Occipital lobe (tissue), 1 donor: ENCODE measurements at regions not wholly inside any gene's neighbourhood (a gene's known extent, or its start where the extent isn't known, plus 50 kb on each side); places are given as distances from the start of the nearest gene placed in this dataset.

ENCODE experiments used
- DNase-seq: peaks from one replicate; lab custom pipeline; 2025; lab: John Stamatoyannopoulos, UW

DNA sequence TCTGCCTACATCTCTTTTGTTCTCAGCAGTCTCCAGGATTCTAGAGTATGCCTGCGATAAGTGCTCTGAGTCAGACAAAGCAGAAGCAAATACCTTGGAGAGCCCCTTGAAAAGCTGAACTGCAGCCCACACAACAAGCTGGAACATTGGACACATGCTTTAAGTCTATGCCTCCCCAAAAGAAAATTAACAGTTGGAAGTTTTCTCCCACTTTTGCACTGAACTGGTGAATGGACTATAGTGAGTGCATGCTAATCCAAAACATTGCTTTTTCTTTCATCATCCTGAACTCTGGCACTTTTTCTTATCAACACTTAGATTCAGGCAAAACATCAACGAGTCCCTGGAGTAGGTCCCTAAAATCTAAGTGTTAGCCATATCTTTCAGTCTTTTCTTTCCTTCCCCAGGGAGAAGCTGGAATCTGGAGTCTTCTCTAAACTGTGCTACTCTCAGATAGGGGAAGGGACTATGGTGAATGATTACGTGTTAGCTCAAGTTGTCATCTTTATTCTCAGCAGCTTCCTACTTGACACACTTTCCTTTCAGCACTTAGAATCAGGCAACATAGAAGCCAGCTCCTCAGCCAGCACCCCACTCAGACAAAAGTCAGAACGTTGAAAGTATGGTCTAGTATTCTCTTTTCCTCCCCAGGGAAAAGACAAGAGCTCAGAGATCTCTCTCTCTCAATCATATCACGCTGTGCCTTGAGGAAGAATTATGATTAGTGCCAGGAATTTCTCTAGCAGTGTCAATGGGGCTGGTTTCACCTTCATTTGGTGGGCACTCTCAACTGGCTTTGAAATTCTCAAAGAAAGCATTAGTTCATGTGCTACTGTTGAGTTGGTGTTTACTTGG, 811.0 kb upstream of the GJE1 start:
- no peak for DNase-seq

DNA sequence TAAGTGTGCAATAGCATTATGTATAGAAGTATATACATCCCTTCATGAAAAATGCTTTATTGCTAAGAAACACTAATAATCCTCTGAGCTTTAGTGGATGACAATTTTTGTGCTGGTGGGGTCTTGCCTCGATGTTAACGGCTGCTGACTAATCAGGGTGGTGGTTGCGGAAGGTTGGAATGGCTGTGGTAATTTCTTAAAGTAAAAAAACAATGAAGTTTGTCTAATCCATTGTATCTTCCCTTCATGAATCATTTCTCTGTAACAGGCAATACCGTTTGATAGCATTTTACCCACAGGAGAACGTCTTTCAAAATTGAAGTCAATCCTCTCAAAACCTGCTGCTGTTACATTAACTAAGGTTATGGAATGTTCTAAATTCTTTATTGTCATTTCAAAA, 816.5 kb upstream of the GJE1 start:
- no peak for DNase-seq

DNA sequence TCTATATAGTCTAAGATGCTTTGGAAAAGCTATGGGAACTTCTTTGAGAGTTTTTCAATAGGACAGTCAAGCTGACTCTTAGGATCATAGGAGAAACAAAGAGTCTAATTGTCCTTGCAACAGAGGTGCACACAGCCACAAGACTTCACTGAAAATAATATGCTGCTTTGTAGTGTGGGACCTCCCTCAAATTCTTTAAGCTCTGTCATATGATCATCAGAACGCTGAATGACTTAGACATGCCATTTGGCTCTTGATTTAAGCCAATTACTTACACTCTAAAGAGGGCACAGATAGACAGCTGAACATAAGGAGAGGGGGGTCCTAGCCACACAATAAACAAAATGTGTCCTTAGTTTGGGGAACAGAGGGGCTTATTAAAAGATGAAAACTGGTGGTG, 818.7 kb upstream of the GJE1 start:
- no peak for DNase-seq

DNA sequence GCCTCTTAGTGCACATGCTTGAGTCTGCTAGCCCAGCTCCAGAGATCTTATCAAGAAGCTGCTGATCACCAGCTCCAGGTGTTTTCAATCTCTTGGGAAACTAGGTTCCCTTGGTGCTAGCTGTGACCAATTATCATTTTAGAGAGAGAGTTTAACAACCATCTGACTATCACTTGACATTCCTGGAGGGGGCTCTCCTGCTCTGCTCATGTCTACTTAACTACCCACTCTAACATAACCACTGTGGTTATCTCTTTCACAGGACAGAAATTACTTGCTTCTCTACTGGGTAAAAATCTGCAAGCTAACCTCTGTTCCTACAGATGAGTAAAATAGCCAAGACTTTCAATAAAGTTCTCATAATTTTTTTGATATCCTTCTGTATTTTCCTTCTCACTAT, 823.4 kb upstream of the GJE1 start:
- DNase-seq, result no peak

DNA sequence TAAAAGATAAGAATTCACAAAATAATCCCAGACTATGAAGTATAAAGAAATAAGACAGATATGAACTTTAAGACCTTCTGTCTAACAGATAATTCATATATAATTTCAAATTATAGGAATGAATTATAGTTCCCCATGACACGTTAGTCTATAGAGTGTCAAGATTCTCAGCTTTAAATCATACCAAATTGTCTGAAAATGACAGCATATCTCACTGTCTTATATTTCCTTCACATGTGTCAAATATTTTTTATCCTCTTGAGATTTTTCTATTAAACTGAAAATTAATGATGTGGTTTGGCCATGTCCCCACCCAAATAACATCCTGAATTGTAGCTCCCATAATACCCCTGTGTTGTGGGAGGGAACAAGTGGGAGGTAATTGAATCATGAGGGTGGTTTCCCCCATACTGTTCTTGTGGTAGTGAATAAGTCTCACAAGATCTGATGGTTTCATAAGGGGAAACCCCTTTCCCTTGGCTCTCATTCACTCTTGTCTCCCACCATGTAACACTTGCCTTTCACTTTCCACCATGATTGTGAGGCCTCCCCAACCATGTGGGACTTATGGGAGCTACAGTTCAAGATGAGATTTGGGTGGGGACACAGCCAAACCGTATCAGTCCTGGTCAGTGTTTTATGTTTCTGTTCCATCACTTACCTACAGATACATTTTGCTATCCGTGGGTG, 825.3 kb upstream of the GJE1 start:
- DNase-seq, result no peak

DNA sequence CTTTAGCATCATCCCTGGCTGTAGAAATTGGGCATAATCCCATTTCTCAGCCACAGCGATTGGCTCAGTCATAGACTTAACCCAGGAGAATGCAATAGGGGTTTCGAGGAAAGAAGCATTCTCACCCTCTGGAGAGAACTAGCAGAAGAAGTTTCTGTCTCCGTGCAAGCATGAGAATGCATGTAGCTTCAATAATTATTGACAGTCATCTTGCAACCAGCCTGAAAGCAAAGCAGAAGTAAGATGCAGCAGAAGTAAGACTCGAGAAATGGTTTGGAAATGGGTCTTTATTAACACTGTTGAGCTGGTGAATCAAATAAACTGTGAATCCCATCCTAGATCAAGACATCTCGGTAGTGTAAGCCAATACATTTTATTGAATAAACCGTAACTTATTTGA, 828.8 kb upstream of the GJE1 start:
- DNase-seq, result no peak

DNA sequence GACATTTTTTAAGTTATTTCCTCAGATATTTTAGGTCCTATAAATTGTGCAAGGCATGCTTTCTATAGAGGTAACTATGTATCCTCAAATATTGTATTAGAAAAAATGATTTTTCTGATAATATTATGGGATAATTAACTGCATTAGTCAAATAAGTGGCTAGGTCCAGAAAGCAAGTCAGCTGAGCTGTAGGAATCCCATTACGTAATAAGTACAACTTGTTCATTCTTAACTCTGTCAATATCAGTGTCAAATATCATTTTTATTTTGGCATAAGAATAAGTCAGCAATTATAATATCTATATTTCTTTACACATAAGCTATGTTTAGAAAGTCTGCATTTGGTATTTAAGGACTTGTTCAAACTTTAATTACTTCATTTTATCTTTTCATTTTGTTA, 830.9 kb upstream of the GJE1 start:
- no peak for DNase-seq

DNA sequence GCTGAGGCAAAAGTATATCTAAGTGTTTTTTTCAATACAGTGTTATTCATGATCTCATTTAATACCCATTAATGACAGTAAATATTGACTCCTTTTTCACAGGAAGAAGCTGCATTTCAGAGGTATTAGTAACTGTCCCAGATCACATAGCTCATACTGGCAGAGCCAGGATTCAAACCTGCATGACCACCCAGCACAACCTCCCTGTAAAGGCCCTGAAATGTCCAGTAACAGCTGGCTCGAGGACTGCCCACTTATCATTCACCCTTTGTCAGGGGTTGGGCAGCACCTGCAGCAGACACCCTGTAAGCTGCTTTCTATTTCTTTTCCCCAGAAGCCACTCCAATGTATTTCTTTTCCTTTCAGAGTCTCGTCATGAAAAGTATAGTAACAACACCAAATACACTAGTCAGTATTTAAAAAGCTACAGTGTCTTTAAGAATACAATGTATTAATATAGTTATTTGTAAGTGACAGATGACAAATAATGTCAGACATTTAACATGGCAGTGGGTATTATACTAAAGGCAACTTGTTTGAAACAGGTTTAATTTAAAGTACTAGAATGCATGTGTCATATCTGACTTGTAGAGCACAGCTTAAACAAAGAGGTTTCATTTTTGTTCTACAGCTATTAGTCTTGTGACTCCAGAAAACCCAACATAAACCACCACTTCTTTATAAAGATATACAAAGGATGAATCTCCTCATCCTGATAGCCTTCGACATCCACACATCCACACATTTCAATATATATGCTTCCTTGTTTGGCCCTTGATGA, 841.6 kb upstream of the GJE1 start:
- no peak for DNase-seq

DNA sequence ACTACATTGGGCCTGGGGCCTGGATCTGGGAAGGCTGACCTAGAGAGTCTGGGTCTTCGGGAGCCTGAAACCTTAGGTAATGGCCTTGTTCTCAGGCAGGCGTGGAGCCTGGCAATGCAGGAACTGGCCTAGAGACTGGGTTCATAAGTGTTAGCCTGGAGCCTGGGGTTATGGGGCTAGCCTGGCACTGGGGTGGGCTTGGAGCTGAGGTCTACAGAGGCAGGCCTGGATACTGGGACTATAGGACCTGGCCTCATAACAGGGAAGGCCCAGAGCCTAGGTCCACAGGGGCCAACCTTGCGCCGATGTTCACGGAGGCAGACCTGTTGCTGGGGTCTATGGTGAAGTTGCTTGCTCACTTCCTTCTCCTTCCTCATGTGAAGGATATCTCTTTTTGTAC, 843.8 kb upstream of the GJE1 start:
- DNase-seq, result no peak

DNA sequence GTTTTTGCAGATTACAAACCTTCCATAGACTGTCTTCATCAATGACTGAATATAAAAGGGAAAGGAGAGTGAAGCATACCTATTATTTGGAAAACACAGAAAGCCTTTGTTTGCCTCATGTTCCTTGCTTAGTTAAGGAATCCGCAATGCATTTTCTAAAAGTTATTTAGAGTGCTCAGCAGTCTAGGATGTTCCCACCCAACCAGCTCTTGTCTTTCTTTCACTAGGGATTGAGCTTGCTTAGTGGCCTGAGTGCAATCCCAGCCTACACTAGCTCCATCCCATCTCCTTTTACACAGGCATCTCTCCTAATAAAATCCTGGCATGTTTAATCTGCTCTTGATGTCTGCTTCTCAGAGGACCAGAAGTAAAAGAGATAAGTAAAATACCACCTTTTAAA, 850.5 kb upstream of the GJE1 start:
- no peak for DNase-seq

DNA sequence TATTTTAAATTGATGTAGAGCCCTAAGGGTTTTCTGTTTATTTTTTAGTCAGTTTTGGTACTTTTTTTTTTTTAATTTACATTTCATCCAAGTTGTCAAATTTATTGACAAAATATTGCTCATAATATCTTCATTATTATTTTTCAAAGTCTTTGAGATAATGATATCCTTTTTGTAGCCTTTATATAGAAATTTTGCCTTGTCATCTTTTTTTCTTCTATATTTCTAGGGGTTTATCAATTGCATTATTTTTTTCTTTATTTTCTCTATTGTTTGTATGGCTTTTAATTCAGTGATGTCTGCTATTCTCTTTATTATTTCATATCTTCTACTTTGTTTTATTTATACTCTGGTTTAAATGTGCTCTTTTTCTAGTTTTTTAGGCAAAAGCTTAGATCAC, 863.0 kb upstream of the GJE1 start:
- DNase-seq, result no peak

DNA sequence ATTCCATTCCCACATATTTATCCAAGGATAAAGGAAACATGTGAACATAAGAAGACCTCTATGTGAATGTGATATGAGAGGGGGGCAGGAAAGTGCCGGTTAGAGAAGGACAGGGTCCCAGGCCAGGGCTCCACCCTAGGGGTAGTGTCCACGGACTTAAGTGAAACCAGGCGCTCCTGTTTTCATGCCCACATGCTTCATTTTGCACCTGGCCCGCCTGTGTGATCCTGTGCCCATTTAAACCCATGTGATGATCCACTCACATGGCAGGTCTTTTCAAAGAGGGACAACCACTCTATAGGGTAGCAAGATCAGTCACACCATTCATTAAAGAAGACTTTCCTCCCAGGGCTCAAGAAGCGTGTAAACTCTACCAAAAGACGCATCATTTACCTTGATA, 865.3 kb upstream of the GJE1 start:
- no peak for DNase-seq

DNA sequence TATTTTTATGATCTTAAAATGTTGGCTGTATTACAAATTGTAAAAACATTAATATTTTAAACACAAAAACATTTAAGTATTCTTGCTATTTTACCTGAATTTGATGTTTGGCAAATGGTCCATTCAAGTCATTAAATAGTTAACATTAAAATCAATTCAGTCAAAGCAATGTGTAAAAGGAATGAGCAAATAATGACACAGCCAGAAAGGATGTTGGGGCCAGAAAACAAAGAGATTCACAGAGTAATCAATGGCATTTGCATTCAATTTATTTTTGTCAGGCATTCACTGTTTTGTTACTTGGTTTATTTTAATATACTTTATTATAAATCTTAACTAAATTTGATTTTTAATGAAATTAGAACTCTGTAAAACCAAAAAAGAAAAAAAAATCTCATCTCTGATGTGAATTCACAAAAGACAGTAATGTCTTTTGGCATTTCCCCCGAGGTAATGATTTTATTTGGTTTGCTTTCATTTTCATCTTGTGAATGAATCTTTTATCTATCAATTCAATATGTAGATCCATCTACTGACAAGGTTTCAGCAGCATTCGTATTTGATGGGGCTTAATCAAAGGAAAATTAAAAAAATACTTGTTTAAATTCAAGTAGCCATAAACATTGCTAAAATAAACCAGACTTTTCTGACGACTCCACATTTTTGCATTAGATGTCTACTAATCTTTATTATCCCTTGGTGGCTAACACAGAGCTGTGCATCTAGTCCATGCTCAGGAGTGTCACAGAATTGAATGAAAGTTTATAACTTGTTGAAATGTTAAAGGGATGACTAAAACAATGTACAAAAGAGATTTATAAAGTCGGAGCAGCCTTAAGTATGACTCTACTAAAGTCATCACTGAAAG, 866.7 kb upstream of the GJE1 start:
- DNase-seq, result no peak

DNA sequence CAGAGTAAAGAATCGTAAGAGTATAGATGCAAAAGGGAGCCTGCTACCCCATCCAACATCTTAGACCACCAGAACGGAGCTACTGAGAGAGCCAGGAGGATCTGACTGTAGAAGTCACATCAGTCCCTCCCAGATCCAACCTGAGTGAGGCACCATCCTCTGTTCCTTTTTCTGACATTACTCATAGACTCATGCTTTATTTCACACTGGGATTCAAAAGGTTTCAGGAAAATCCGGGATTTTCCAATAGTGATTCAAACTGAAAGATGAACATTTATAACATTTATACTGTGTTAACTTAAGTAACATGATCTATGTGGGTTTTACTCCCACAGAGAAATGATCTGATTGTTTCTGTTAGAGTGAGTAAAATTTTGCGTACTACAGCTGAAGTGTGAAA, 868.6 kb upstream of the GJE1 start:
- no peak for DNase-seq

DNA sequence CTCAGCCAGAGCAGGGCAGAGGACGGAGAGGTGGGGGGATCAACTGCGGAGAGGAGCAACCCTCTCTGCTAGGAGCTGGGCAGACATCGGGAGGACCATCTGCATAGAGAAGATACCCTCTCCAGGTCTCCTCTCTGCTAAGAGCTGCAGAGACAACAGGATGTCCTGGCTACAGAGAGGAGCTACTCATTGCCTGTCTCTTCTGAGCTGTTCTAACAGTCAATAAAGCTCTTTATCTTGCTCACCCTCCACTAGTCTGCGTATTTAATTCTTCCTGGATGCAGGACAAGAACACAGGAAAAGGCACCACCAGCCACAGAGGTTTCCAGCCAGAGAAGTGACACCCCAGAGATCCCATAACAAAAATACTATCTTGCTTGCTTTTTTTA, 871.1 kb upstream of the GJE1 start:
- no peak for DNase-seq

DNA sequence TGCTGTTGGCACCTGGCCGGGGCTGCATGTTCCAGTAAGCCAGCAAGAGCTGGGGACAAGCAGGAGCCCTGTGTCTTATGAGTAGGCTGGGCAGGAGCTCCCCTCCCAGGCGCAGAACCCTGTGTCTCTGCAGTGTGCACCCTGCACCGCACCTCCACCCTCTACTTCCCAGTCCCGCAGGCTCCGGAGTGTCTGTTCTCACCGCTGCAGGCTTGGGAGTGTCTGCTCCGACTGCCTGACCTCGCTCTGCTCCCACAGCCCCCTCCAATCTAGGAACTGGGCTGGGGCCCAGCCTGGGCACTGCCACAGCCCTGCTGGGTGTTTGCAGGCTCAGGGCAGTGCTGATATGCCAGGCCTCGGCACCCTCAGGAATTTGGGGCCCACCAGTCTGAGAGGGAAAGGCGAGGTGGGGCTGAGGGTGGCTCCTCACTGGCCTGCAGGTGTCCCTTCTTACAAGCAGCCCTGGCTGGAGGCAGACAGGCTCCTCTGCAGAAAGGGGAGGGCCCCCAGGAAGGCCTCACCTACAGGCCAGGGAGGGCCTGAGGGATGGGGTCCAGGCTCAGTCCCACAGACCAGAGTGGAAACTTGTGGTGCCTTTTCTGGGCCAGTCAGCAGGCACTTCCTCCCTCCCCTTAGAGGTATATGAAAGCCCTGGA, 871.6 kb upstream of the GJE1 start:
- no peak for DNase-seq

DNA sequence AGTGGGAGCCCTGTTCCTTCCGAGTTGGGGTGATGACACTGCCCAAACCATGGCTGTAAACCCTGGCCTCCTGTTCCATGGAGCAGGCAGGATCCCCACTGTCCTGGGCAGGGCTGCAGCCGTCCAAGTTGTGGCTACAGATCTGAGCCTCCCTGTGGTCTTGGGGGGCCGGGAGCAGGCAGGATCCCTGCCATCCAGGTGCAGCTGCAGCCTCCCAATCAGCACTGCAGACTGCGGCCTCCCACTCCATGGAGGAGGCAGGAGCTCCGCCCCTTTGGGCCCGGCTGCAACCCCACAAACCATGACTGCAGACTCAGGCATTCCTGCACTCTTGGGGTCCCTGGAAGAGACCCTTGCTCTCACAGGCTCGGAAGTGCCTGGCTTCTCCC, 872.1 kb upstream of the GJE1 start:
- DNase-seq, result no peak

DNA sequence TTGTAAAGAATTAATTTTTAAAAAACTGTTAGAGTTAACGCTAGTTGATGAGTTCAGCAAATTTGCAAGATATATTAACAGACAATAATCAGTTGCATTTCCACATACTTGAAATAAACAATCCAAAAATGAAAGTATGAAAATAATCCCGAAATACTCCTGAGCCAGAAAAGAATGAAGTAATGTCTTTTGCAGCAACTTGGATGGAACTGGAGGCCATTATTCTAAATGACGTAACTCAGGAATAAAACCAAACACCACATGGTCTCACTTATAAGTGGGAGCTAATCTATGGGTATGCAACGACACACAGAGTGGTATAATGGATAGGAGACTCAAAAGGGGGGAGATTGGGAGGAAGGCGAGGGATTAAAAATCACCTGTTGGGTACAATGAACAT, 872.9 kb upstream of the GJE1 start:
- no peak for DNase-seq

DNA sequence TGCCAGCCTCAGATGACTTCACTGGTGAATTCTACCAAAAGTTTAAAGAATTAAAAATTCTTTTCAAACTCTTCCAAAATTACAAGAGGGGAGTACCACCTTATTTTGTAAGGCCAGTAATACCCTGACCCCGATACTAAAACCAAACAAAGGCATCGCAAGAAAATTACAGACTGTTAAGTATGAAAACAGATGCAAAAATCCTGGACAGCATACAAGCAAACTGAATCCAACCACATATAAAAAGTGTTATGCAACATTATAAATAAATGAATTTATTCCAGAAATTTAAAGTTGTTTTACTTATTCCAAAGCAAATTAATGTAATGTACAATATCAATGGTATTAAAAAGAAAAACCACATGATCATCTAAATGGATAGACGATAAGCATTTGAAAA, 873.6 kb upstream of the GJE1 start:
- no peak for DNase-seq

DNA sequence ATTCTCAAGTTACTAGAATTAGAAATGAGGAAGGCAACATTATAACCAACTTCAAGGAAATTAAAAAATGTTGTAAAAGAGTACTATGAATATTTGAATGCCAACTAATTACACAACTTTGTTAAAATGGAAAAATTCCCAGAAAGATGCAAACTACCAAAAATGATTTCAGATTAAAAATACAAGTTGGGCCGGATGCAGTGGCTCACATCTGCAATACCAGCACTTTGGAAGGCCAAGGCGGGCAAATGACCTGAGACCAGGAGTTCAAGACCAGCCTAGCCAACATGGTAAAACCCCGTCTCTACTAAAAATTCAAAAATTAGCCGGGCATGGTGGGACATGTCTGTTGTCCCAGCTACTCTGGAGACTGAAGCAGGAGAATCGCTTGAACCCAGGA, 874.2 kb upstream of the GJE1 start:
- no peak for DNase-seq

DNA sequence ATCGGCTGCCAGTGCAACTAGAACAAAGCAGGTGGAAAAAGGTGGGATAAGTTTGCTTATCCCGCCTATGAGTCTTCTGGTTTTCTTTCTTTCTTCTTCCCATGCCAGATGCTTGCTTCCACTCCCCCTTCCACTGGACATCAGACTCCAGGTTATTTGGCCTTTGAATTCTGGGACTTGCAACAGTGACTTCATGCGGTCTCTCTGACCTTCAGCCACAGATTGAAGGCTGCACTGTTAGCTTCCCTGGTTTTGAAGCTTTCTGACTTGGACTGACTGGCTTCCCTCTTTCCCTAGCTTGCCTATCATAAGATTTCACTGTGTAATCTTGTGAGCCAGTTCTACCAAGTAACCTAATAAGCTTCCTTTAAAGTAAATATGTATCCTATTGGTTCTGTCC, 878.4 kb upstream of the GJE1 start:
- no peak for DNase-seq
